Neural cell (in vitro differentiated cells): ENCODE measurements at regions not wholly inside any gene's neighbourhood (a gene's known extent, or its start where the extent isn't known, plus 50 kb on each side); places are given as distances from the start of the nearest gene placed in this dataset.
"Not testable (repeated sequence)": the region's sequence is repeated elsewhere in the genome, so short reads cannot be mapped to it uniquely, and the experiment has no call there.

Experiments used
- H2AFZ ChIP-seq: fragments of 200-600, 300-800 bp; sonication (generic), shearing (Covaris generic); 2 replicates; pipeline ENCODE4 v1.6.0; 2014; ENCODE audit warnings: low read depth, mild to moderate bottlenecking, antibody characterized with exemption, low read length, moderate library complexity
- H3F3A ChIP-seq: fragments of 200-600 bp; shearing (Covaris generic); 2 replicates; pipeline ENCODE4 v1.6.1; 2016; ENCODE audit warnings: mild to moderate bottlenecking, moderate library complexity, mixed read lengths, antibody characterized with exemption, low read length; ENCODE audit not compliant: insufficient read depth, poor library complexity, severe bottlenecking
- H3K27ac ChIP-seq: fragments of 200-600, 300-800 bp; sonication (generic), shearing (Covaris generic); 2 replicates; pipeline ENCODE4 v1.5.1; 2014; ENCODE audit warnings: mild to moderate bottlenecking, low read length, moderate library complexity
- H3K27me3 ChIP-seq: fragments of 300-800, 200-600 bp; sonication (generic), shearing (Covaris generic); 2 replicates; pipeline ENCODE4 v1.6.0; 2014; ENCODE audit warnings: mild to moderate bottlenecking, low read depth, low read length, moderate library complexity; ENCODE audit not compliant: insufficient read depth
- H3K36me3 ChIP-seq: fragments of 300-800, 200-600 bp; sonication (generic), shearing (Covaris generic); 2 replicates; pipeline ENCODE4 v1.5.1; 2014; ENCODE audit warnings: mild to moderate bottlenecking, antibody characterized with exemption, low read length, moderate library complexity; ENCODE audit not compliant: insufficient read depth
- H3K4me2 ChIP-seq: fragments of 300-800, 200-600 bp; sonication (generic), shearing (Covaris generic); 2 replicates; pipeline ENCODE4 v1.6.0; 2014; ENCODE audit warnings: mild to moderate bottlenecking, low read length
- H3K4me3 ChIP-seq: fragments of 300-800, 200-600 bp; sonication (generic), shearing (Covaris generic); 2 replicates; pipeline ENCODE4 v1.5.1; 2014; ENCODE audit warnings: mild to moderate bottlenecking, low read length, moderate library complexity
- H3K79me2 ChIP-seq: fragments of 200-600 bp; shearing (Covaris generic); replicated peaks from 2 replicates; pipeline ENCODE4 v1.6.0; 2014; ENCODE audit warnings: mild to moderate bottlenecking, low read length, moderate library complexity; ENCODE audit not compliant: insufficient read depth
- H3K9ac ChIP-seq: fragments of 300-800, 200-600 bp; sonication (generic), shearing (Covaris generic); 2 replicates; pipeline ENCODE4 v1.6.1; 2016; ENCODE audit warnings: mild to moderate bottlenecking, low read length, mixed read lengths
- H3K9me2 ChIP-seq: fragments of 200-600 bp; shearing (Covaris generic); 2 replicates; pipeline ENCODE4 v1.6.1; 2016; ENCODE audit warnings: mild to moderate bottlenecking, low read length, mixed read lengths; ENCODE audit not compliant: insufficient read depth
- H3K9me3 ChIP-seq: fragments of 200-600, 300-800 bp; sonication (generic), shearing (Covaris generic); 2 replicates; pipeline ENCODE4 v1.6.1; 2016; ENCODE audit warnings: mild to moderate bottlenecking, mixed run types, low read length, moderate library complexity, mixed read lengths
- H4K20me1 ChIP-seq: fragments of 200-600 bp; shearing (Covaris generic); 2 replicates; pipeline ENCODE4 v1.6.1; 2016; ENCODE audit warnings: mild to moderate bottlenecking, mixed run types; ENCODE audit not compliant: insufficient read depth
- CTCF ChIP-seq: fragments of 450-650 bp; IDR thresholded peaks from 2 replicates; pipeline ENCODE4 v1.5.1; 2014; ENCODE audit warnings: antibody characterized with exemption, mild to moderate bottlenecking, moderate library complexity; ENCODE audit not compliant: poor library complexity, severe bottlenecking
- EP300 ChIP-seq: fragments of 450-650 bp; conservative IDR thresholded peaks from 2 replicates; pipeline ENCODE4 v1.6.1; 2014; ENCODE audit warnings: antibody characterized with exemption, mild to moderate bottlenecking, moderate library complexity; ENCODE audit not compliant: poor library complexity, severe bottlenecking
- EZH2 ChIP-seq: fragments of 200-600, 300-800 bp; shearing (Covaris generic), sonication (generic); IDR thresholded peaks from 2 replicates; pipeline ENCODE4 v1.6.1; 2014; ENCODE audit warnings: antibody characterized with exemption, low read length, borderline replicate concordance, mild to moderate bottlenecking; ENCODE audit not compliant: insufficient read depth, poor library complexity, severe bottlenecking
- MXI1 ChIP-seq: fragments of 450-650 bp; conservative IDR thresholded peaks from 2 replicates; pipeline ENCODE4 v1.6.1; 2014; ENCODE audit warnings: antibody characterized with exemption, mild to moderate bottlenecking; ENCODE audit not compliant: poor library complexity, severe bottlenecking
- POLR2AphosphoS5 ChIP-seq: IDR thresholded peaks from 2 replicates; pipeline ENCODE4 v1.6.1; 2012
- RAD21 ChIP-seq: fragments of 450-650 bp; conservative IDR thresholded peaks from 2 replicates; pipeline ENCODE4 v1.6.1; 2014; ENCODE audit warnings: antibody characterized with exemption, mild to moderate bottlenecking, moderate library complexity
- REST ChIP-seq: IDR thresholded peaks from 2 replicates; pipeline ENCODE4 v1.6.1; 2012; ENCODE audit warnings: borderline replicate concordance
- SMC3 ChIP-seq: fragments of 450-650 bp; conservative IDR thresholded peaks from 2 replicates; pipeline ENCODE4 v1.6.1; 2014; ENCODE audit warnings: antibody characterized with exemption, mild to moderate bottlenecking, moderate library complexity; ENCODE audit not compliant: poor library complexity
- TAF1 ChIP-seq: IDR thresholded peaks from 2 replicates; pipeline ENCODE4 v1.6.1; 2012; ENCODE audit warnings: low read depth

- Histone ChIP-seq H3K4me3 (no peak overlapping the region), H3K79me2 (no peaks in the 10 kb centered on the region), H3K36me3 (no peaks in the 10 kb centered on the region), H3K9ac (no peak overlapping the region), H3K27me3 (no peaks in the 10 kb centered on the region), H3K9me2 (no peaks in the 10 kb centered on the region), H3K27ac (no peak overlapping the region), H3K4me2 (no peak overlapping the region), H2AFZ (no peak overlapping the region), H4K20me1 (no peaks in the 10 kb centered on the region), H3F3A (no peaks in the 10 kb centered on the region), H3K9me3 (no peaks in the 10 kb centered on the region)
- TF ChIP-seq POLR2AphosphoS5: no peak
- TF ChIP-seq REST: no peak
- no peak for TF ChIP-seq EP300
- no peak for TF ChIP-seq TAF1
- TF ChIP-seq RAD21: no peak
- TF ChIP-seq CTCF: no peak
- TF ChIP-seq SMC3: no peak
- TF ChIP-seq MXI1: no peak
- TF ChIP-seq EZH2: no peak
These were observed 330.4 kb upstream of the SFRP2 start for GRCh38 chr4:154119317-154119716.

- not testable (repeated sequence) for H3K36me3 ChIP-seq, H4K20me1 ChIP-seq, H3F3A ChIP-seq, H3K27me3 ChIP-seq, H3K9me3 ChIP-seq, H3K4me3 ChIP-seq, H3K27ac ChIP-seq, H3K79me2 ChIP-seq, H2AFZ ChIP-seq, H3K9ac ChIP-seq, H3K4me2 ChIP-seq, H3K9me2 ChIP-seq
These were observed 328.8 kb upstream of the SFRP2 start for GRCh38 chr4:154117726-154118125.

GRCh38 chr4:154107337-154107736, 318.5 kb upstream of the SFRP2 start:
- no peaks in the 10 kb centered on the region for H3K79me2 ChIP-seq
- no peaks in the 10 kb centered on the region for H4K20me1 ChIP-seq
- TF ChIP-seq SMC3: no peak
- TF ChIP-seq MXI1: no peak
- H3K27ac ChIP-seq: no peak overlapping the region
- H3K9ac ChIP-seq: no peak overlapping the region
- no peaks in the 10 kb centered on the region for H3F3A ChIP-seq
- H3K36me3 ChIP-seq: no peaks in the 10 kb centered on the region
- no peaks in the 10 kb centered on the region for H3K27me3 ChIP-seq
- H2AFZ ChIP-seq: no peak overlapping the region
- H3K4me2 ChIP-seq: no peak overlapping the region
- no peak overlapping the region for H3K4me3 ChIP-seq
- no peaks in the 10 kb centered on the region for H3K9me2 ChIP-seq
- H3K9me3 ChIP-seq: no peaks in the 10 kb centered on the region
